ENCODE measurements at regions not wholly inside any gene's neighbourhood (a gene's known extent, or its start where the extent isn't known, plus 50 kb on each side); places are given as distances from the start of the nearest gene placed in this dataset.

DNA sequence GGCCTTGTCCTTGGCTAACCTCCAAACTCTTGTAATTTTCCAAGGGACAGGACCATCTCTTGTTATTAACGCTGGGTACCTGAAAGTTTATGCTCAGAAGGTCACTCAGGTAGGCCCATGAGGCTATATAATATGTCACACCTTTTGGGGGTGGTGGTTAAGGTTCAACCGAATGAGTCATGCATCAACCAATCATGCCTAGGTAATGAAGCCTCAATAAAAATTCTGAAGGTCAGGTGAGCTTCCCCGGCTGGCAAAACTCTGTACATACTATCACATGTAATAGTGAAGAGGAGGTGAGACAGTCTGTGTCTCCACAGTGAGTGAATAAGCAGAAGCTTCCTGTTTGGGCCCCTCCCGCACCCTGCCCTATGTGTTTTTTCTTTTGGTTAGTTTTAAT, 424.9 kb downstream of the PCDH17 start:
- TF ChIP-seq POLR2A (IDR thresholded peaks at IDR 0.05; ENCODE audit: low read depth, low read length) (no peak), TAF1 (IDR thresholded peaks at IDR 0.05; ENCODE audit: borderline replicate concordance, low read depth, low read length) (no peak)

All from GM12892 (cell line).